Upper lobe of left lung (tissue), 6 donors: ENCODE measurements at regions not wholly inside any gene's neighbourhood (a gene's known extent, or its start where the extent isn't known, plus 50 kb on each side); places are given as distances from the start of the nearest gene placed in this dataset.

Source experiments
- ATAC-seq, 2 donors: fragments of 200-7000 bp; cut with Tn5 transposase; one replicate each; pipeline ENCODE4 v1.9.1; 2022; ENCODE audit warnings: mild to moderate bottlenecking in 2 of 2, moderate library complexity in 2 of 2; ENCODE audit not compliant: low FRiP score in 2 of 2
- DNase-seq, 2 donors: peaks; one replicate each; pipeline ENCODE4 v3.0.0-alpha.2; 2019 to 2020
- H3K27ac ChIP-seq, 4 donors: fragments of 200-600 bp; sonication (generic); one replicate each; pipeline ENCODE4 v1.5.1; 2016 to 2019
- H3K27me3 ChIP-seq, 4 donors: fragments of 200-600 bp; sonication (generic); one replicate each; pipeline ENCODE4 v1.5.1; 2017 to 2019
- H3K36me3 ChIP-seq, 4 donors: fragments of 200-600 bp; sonication (generic); one replicate each; pipeline ENCODE4 v1.5.1; 2016 to 2019
- H3K4me1 ChIP-seq, 4 donors: fragments of 200-600 bp; sonication (generic); one replicate each; pipeline ENCODE4 v1.5.1; 2018 to 2019
- H3K4me3 ChIP-seq, 4 donors: fragments of 200-600 bp; sonication (generic); one replicate each; pipeline ENCODE4 v1.5.1; 2017 to 2019; ENCODE audit warnings: mild to moderate bottlenecking in 2 of 4, moderate library complexity in 1 of 4
- H3K9me3 ChIP-seq, 4 donors: fragments of 200-600 bp; sonication (generic); one replicate each; pipeline ENCODE4 v1.5.1; 2018 to 2019
- CTCF ChIP-seq, 6 experiments: fragments of 450-650 bp in 4 of 6; fragments of 200-600 bp in 2 of 6; sonication (generic) in 2 of 6; IDR thresholded peaks; one replicate each; pipeline ENCODE4 v1.5.1; 2016 to 2019; ENCODE audit warnings: antibody characterized with exemption in 6 of 6
- EP300 ChIP-seq, 4 donors: sonication (generic); formaldehyde crosslinking; IDR thresholded peaks; one replicate each; pipeline ENCODE4 v1.5.1; 2017; ENCODE audit warnings: antibody characterized with exemption in 4 of 4, control low read depth in 2 of 4
- POLR2A ChIP-seq, 4 donors: fragments of 450-650 bp; IDR thresholded peaks; one replicate each; pipeline ENCODE4 v1.5.1; 2016 to 2017; ENCODE audit warnings: antibody characterized with exemption in 4 of 4, mild to moderate bottlenecking in 2 of 4
- POLR2AphosphoS5 ChIP-seq, 2 donors: sonication (generic); formaldehyde crosslinking; IDR thresholded peaks; one replicate each; pipeline ENCODE4 v1.5.1; 2017; ENCODE audit warnings: antibody characterized with exemption in 2 of 2
- WGBS, 2 donors: methylation state at CpG; one replicate each; pipeline ENCODE4 v1.1.5; 2017 to 2018; 5-methylcytosine and 5-hydroxymethylcytosine counted together
- small RNA-seq, 4 donors: library from RNA; depleted of rRNA; stranded (forward); fragments of <200 nt; gene quantifications; one replicate each; pipeline ENCODE3, GENCODE V24; 2016
- donor health status: DM: no; HTN: no; CAD: no; lungs with moderate emphysema.
- donor health status: DM: no; HTN: yes; CAD: no; lungs with severe emphysema.

- no peaks in the 10 kb centered on the region for H3K9me3 ChIP-seq
- H3K36me3 ChIP-seq = no peaks in the 10 kb centered on the region
- no peak for DNase-seq
- no peak for ATAC-seq
- no peak overlapping the region for H3K27ac ChIP-seq
- WGBS, 2 donors = 88 to 100% methylated on average over 3 of the region's 3 CpGs
- TF ChIP-seq EP300 (IDR thresholded peaks at IDR 0.05) (no peak), POLR2A (IDR thresholded peaks at IDR 0.05) (no peak), POLR2AphosphoS5 (IDR thresholded peaks at IDR 0.05) (no peak), CTCF (IDR thresholded peaks at IDR 0.05) (no peak)
- no peaks in the 10 kb centered on the region for H3K27me3 ChIP-seq
- no peaks in the 10 kb centered on the region for H3K4me1 ChIP-seq
- no peak overlapping the region for H3K4me3 ChIP-seq
These were observed 64.9 kb upstream of the EYS start for GRCh38 chr6:65771946-65772345.

GRCh38 chr6:65761890-65762289 lies 54.9 kb upstream of the EYS start:
- Histone ChIP-seq H3K36me3 (no peaks in the 10 kb centered on the region), H3K27ac (no peak overlapping the region), H3K4me1 (no peaks in the 10 kb centered on the region), H3K4me3 (no peak overlapping the region), H3K9me3 (no peaks in the 10 kb centered on the region), H3K27me3 (no peaks in the 10 kb centered on the region)
- no peak for ATAC-seq
- WGBS, 2 donors = 70 to 84% methylated on average over 4 of the region's 4 CpGs
- DNase-seq = no peak
- TF ChIP-seq EP300 (IDR thresholded peaks at IDR 0.05) = no peak
- no peak for TF ChIP-seq POLR2AphosphoS5 (IDR thresholded peaks at IDR 0.05)
- no peak for TF ChIP-seq CTCF (IDR thresholded peaks at IDR 0.05)
- TF ChIP-seq POLR2A (IDR thresholded peaks at IDR 0.05) = no peak

- no peaks in the 10 kb centered on the region for H3K36me3 ChIP-seq
- TF ChIP-seq EP300 (IDR thresholded peaks at IDR 0.05) = no peak
- no peak for TF ChIP-seq POLR2A (IDR thresholded peaks at IDR 0.05)
- no peak for TF ChIP-seq CTCF (IDR thresholded peaks at IDR 0.05)
- no peak for TF ChIP-seq POLR2AphosphoS5 (IDR thresholded peaks at IDR 0.05)
- H3K4me1 ChIP-seq = no peaks in the 10 kb centered on the region
- DNase-seq (no peak), ATAC-seq (no peak)
- H3K9me3 ChIP-seq = no peaks in the 10 kb centered on the region
- no peaks in the 10 kb centered on the region for H3K27me3 ChIP-seq
- H3K27ac ChIP-seq = no peak overlapping the region
- 75 to 76% methylated on average over 1 of the region's 1 CpG for WGBS, 2 donors
- no peak overlapping the region for H3K4me3 ChIP-seq
These were observed 53.3 kb upstream of the EYS start for GRCh38 chr6:65760285-65760684.

Small RNA genes lying in the stretch of these regions (small RNA-seq; reads per million reads assigned to genes)
- 0 reads per million in 4 donors for gene RF00019
- gene RF00571 = 0 reads per million in 4 donors
- gene RNA5SP208 = 0 to 0.22 (median 0.07) reads per million in 4 donors
- gene RNU6-280P = 0 reads per million in 4 donors
- 0 reads per million in 4 donors for gene RNU7-66P
